ENCODE measurements at regions not wholly inside any gene's neighbourhood (a gene's known extent, or its start where the extent isn't known, plus 50 kb on each side); places are given as distances from the start of the nearest gene placed in this dataset.

GRCh38 chr17:63066158-63066813 lies 100.3 kb downstream of the TANC2 start:
- TF ChIP-seq SUZ12 (IDR thresholded peaks at IDR 0.05) (no peak), ARNT (IDR thresholded peaks at IDR 0.05) (no peak)

Measured in HEK293T (cell line).